ENCODE measurements at regions not wholly inside any gene's neighbourhood (a gene's known extent, or its start where the extent isn't known, plus 50 kb on each side); places are given as distances from the start of the nearest gene placed in this dataset.

- no peaks in the 10 kb centered on the region for H3K27me3 ChIP-seq
- H3K4me1 ChIP-seq: peaks cover 0 to 11% (median 5%) of the 10 kb centered on the region in 4 donors
- no peak overlapping the region for H3K4me3 ChIP-seq
- WGBS: 93% methylated on average over 4 of the region's 4 CpGs
- no peak for TF ChIP-seq POLR2A (IDR thresholded peaks at IDR 0.05; ENCODE audit: low read depth)
- no peak for TF ChIP-seq CTCF (IDR thresholded peaks at IDR 0.05)
- no peak for TF ChIP-seq POLR2AphosphoS5 (IDR thresholded peaks at IDR 0.05)
- TF ChIP-seq EP300 (IDR thresholded peaks at IDR 0.05): no peak
- intact Hi-C loops (cut with DNase I): no loop called here
- no peak for DNase-seq (ENCODE audit: extremely low spot score)
- H3K27ac ChIP-seq (replicated peaks in 1 of 4): no peak overlapping the region
- no peaks in the 10 kb centered on the region for H3K36me3 ChIP-seq
- no peaks in the 10 kb centered on the region for H3K9me3 ChIP-seq
These were observed 83.3 kb upstream of the ANKRD55 start for GRCh38 chr5:56316299-56316994.

DNA sequence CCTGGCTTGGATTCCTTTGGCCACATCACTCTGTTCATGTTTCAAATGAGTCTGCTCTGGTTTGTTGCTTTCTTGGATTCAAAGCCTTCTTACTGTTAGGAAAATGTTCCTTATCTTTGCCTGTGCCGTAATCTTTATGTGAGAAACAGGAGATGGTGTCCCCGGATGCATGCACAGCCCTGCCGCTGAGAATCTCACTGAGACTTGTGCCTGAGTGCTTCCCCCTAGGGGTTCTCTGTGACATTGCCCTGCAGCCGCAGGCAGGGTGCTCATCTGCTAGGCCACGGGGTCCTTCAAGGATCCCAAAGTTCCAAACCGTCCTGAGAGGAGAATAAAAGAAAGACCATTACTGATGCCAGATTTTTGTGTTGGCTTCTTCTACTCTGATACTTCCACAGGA is 81.4 kb upstream of the ANKRD55 start:
- Histone ChIP-seq H3K27ac (replicated peaks in 1 of 4) (no peak overlapping the region), H3K36me3 (no peaks in the 10 kb centered on the region), H3K4me1 (peaks cover 3 to 14% (median 8%) of the 10 kb centered on the region in 4 donors), H3K4me3 (no peak overlapping the region), H3K27me3 (no peaks in the 10 kb centered on the region), H3K9me3 (no peaks in the 10 kb centered on the region)
- TF ChIP-seq POLR2AphosphoS5 (IDR thresholded peaks at IDR 0.05): no peak
- TF ChIP-seq CTCF (IDR thresholded peaks at IDR 0.05): no peak
- no peak for TF ChIP-seq EP300 (IDR thresholded peaks at IDR 0.05)
- TF ChIP-seq POLR2A (IDR thresholded peaks at IDR 0.05; ENCODE audit: low read depth): no peak
- WGBS: 77% methylated on average over 6 of the region's 6 CpGs
- no peak for DNase-seq (ENCODE audit: extremely low spot score)
- intact Hi-C loops (cut with DNase I): no loop called here

DNA sequence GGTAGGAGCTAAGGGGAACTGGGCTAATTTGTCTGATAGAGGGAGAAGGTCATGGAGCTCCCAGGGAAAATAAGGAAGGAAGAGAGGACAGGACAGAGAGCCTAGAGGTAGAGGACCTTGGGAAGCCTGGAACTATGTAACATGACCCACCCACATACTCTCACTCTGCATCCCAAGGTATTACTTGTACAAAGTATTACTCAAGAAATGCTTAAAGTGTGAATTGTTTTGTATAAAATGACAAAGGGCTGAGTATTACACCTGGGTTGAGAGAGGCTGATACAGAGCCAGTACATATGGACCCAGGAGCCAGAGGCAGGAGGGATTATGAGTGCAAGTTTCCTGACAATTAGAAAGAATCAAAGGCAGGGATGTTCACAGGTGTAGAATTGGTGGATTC is 80.5 kb upstream of the ANKRD55 start:
- TF ChIP-seq EP300 (IDR thresholded peaks at IDR 0.05) (no peak), POLR2A (IDR thresholded peaks at IDR 0.05; ENCODE audit: low read depth) (no peak), POLR2AphosphoS5 (IDR thresholded peaks at IDR 0.05) (no peak), CTCF (IDR thresholded peaks at IDR 0.05) (no peak)
- intact Hi-C loops (cut with DNase I): no loop called here
- peaks cover 0 to 10% (median 8%) of the 10 kb centered on the region in 4 donors for H3K4me1 ChIP-seq

GRCh38 chr5:56313004-56313531 is 79.9 kb upstream of the ANKRD55 start:
- no peak for DNase-seq (ENCODE audit: extremely low spot score)
- Histone ChIP-seq H3K9me3 (no peaks in the 10 kb centered on the region), H3K27me3 (no peaks in the 10 kb centered on the region), H3K4me1 (peaks cover 0 to 10% (median 8%) of the 10 kb centered on the region in 4 donors), H3K4me3 (no peak overlapping the region), H3K36me3 (no peaks in the 10 kb centered on the region), H3K27ac (replicated peaks in 1 of 4) (no peak overlapping the region)
- intact Hi-C loops (cut with DNase I): no loop called here
- TF ChIP-seq POLR2A (IDR thresholded peaks at IDR 0.05; ENCODE audit: low read depth): no peak
- no peak for TF ChIP-seq POLR2AphosphoS5 (IDR thresholded peaks at IDR 0.05)
- TF ChIP-seq CTCF (IDR thresholded peaks at IDR 0.05): no peak
- TF ChIP-seq EP300 (IDR thresholded peaks at IDR 0.05): no peak
- 94% methylated on average over 5 of the region's 5 CpGs for WGBS

More for the DNA sequence above, 80.5 kb upstream of the ANKRD55 start:
- H3K36me3 ChIP-seq: no peaks in the 10 kb centered on the region
- no peak overlapping the region for H3K4me3 ChIP-seq
- H3K9me3 ChIP-seq: no peaks in the 10 kb centered on the region
- H3K27me3 ChIP-seq: no peaks in the 10 kb centered on the region
- no peak overlapping the region for H3K27ac ChIP-seq (replicated peaks in 1 of 4)
- DNase-seq (ENCODE audit: extremely low spot score): no peak
